AG09309 (cell line): ENCODE measurements at regions not wholly inside any gene's neighbourhood (a gene's known extent, or its start where the extent isn't known, plus 50 kb on each side); places are given as distances from the start of the nearest gene placed in this dataset.
A peak's percentile ranks its signal among the peaks of the same experiment; 100 is the strongest.

Experiments
- DNase-seq: peaks from one replicate; pipeline ENCODE4 v3.0.0-alpha.2; 2010; ENCODE audit warnings: low read depth
- H3K4me3 ChIP-seq: 2 replicates; pipeline ENCODE4 v1.5.1; 2011; ENCODE audit warnings: mild to moderate bottlenecking, low read depth, low read length, moderate library complexity; ENCODE audit not compliant: control insufficient read depth
- TF ChIP-seq, protein P1 (sequence below): IDR thresholded peaks from 2 replicates; pipeline ENCODE4 v1.5.1; 2011; ENCODE audit warnings: mild to moderate bottlenecking, low read depth, low read length, inconsistent platforms; ENCODE audit not compliant: insufficient read depth, control insufficient read depth; ENCODE audit errors: missing control alignments

DNA sequence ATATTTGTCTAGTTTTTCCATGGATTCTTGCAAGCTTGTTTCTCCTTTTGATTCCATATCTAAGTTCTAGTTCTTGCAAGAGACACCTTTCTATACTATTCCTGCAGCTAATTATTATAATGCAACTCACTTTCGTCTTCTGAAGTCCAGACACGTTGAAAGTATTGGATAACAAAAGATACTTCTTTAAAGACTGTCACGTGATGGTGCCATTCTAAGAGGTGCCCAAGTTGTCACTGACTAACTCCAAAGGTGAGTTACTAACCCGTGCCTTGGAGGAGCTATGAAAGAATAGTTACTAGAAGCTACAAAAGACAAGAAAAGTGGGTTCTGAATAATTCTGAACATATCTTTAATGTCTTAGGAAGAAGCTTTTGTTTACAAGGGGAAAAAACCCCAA lies 322.6 kb downstream of the HDGFL1 start:
- no peak overlapping the region for H3K4me3 ChIP-seq
- TF ChIP-seq, protein P1, sequence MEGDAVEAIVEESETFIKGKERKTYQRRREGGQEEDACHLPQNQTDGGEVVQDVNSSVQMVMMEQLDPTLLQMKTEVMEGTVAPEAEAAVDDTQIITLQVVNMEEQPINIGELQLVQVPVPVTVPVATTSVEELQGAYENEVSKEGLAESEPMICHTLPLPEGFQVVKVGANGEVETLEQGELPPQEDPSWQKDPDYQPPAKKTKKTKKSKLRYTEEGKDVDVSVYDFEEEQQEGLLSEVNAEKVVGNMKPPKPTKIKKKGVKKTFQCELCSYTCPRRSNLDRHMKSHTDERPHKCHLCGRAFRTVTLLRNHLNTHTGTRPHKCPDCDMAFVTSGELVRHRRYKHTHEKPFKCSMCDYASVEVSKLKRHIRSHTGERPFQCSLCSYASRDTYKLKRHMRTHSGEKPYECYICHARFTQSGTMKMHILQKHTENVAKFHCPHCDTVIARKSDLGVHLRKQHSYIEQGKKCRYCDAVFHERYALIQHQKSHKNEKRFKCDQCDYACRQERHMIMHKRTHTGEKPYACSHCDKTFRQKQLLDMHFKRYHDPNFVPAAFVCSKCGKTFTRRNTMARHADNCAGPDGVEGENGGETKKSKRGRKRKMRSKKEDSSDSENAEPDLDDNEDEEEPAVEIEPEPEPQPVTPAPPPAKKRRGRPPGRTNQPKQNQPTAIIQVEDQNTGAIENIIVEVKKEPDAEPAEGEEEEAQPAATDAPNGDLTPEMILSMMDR, result no peak
- DNase-seq, result no peak

DNA sequence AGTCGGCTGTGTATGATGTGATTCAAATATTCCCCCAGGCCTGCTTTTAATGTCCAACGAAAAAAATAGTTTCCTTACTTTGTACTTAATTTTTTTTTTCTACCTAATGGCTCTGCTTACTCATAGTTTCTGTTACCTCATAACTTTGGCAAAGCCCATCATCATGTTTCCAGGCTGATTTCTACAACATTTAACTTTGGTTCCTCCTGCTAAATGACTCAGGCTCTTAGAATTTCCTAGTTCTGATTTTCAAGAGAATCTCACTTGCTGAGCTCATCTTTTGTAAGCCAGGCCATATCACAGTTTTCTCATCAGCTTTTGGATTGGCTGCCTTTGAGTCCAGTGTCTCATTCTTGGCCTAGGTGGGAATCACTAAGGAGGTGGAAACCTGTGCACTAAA lies 323.1 kb downstream of the HDGFL1 start:
- H3K4me3 ChIP-seq, result no peak overlapping the region
- peak; percentile 92 for DNase-seq
- TF ChIP-seq, protein P1, result no peak

DNA sequence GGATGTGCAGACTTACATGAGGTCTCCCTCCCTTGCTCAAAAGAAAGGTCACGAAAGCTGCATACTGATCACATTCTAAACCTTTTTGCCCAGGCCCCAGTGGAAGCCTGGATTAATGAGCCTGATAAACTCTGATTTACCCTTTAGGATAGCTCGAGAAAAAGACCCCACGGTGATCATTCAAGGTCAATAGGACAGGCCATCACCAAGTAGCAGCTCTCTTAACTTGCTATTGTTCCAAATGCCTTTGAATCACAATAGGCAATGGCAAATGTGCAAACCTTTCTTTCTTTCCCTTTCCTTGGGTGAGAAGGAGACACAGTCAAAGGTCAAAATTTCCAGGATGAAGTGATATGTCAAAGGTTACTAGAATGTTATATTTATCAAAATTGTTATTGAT lies 327.3 kb downstream of the HDGFL1 start:
- DNase-seq, result no peak
- H3K4me3 ChIP-seq, result no peak overlapping the region
- TF ChIP-seq, protein P1, result no peak

DNA sequence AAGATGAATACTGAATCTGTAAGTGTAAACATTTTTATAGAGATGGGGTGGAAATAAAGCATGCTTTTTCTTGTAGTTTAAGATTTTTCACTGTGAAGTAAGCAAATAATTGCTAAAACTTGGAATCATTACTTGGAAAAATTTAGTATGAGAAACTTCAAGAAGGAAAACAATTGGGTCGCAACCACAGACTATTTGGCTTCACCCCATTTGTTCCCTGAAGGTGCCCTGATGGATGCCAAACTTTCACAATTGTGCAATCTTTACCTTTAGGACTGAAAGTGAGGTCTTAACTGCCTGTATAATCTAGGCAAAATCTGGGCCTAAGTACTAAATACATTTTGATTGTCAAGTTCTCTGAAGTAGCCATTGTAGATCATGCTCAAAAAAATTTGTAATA lies 330.1 kb downstream of the HDGFL1 start:
- no peak for DNase-seq
- H3K4me3 ChIP-seq, result no peak overlapping the region
- TF ChIP-seq, protein P1, result no peak

DNA sequence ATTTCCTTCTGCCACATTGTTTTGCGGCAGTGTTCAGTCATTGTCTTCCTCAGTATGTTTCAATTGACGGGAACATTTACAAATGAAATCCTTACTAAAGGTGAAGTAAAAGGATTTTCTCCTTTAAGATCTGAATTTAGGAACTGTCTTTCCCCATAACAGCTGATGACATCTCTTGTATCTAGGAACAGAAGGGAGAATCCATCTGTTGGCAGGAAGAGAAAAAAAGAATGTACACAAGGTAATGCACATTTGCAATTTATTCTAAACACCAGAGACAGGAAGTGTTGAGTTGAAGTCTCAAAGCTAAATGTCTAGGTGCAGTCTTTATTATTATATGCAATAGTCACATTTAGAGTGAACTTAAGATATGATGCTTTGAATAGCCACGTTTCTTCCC lies 334.5 kb downstream of the HDGFL1 start:
- no peak overlapping the region for H3K4me3 ChIP-seq
- TF ChIP-seq, protein P1, result no peak
- no peak for DNase-seq

DNA sequence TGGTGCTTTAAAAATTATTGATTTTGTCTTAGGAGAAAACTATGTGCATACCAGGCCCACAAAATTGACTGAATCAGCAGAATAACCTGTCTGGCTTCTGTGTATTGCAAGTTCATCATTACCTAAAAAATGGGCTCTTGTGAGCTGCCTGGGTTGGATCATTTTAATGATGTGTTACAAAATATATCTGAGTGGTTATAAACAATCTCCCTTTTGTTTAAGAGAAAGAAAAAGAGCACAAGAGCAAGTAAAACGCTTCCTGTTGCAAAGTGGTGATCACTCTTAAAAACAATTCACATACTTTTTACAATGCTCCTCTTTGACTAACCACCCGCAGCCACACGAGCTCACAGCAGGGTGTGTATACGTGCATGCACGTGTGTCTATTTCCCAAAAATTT lies 335.1 kb downstream of the HDGFL1 start:
- TF ChIP-seq, protein P1, result no peak
- no peak for DNase-seq
- H3K4me3 ChIP-seq, result no peak overlapping the region

DNA sequence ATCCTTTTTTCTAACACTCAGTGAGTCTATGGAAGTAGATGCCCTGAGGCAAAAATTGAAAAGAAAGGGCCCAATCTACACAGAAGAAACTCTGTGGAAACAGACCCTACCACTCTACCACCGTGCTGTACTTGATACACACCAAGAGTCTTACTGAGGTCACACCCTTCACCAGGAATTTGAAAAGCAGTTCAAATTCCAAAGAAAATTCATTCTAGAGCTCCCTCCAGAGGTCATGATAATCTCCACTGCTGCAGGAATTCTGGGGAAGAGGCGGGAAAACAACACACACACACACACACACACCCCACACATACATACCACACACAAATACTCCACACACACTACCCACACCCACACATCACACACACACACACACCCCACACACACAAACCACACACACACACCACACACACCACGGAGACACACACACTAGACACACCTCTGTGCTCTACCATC lies 336.8 kb downstream of the HDGFL1 start:
- DNase-seq, result no peak
- H3K4me3 ChIP-seq, result no peak overlapping the region
- TF ChIP-seq, protein P1, result peak; percentile 31
